Memory B cell (primary cell): ENCODE measurements at regions not wholly inside any gene's neighbourhood (a gene's known extent, or its start where the extent isn't known, plus 50 kb on each side); places are given as distances from the start of the nearest gene placed in this dataset.

Experiments used
- ATAC-seq: fragments of 150-1000 bp; cut with Tn5 transposase; 2 replicates; pipeline ENCODE4 v1.10.0; 2021; ENCODE audit warnings: low read depth, mild to moderate bottlenecking, moderate library complexity
- DNase-seq, 2 donors: peaks; one replicate each; pipeline ENCODE4 v3.0.0; 2022; ENCODE audit warnings: low spot score in 2 of 2
- H3K27ac Mint-ChIP-seq: one replicate; pipeline ENCODE4 v1.8.0; 2022; ENCODE audit warnings: mild to moderate bottlenecking, moderate library complexity, mixed read lengths
- H3K27me3 Mint-ChIP-seq: one replicate; pipeline ENCODE4 v1.8.0; 2022; ENCODE audit warnings: mixed read lengths
- H3K36me3 Mint-ChIP-seq: one replicate; pipeline ENCODE4 v1.8.0; 2022; ENCODE audit warnings: mild to moderate bottlenecking, mixed read lengths
- H3K4me1 Mint-ChIP-seq: one replicate; pipeline ENCODE4 v1.8.0; 2022; ENCODE audit warnings: mixed read lengths
- H3K4me3 Mint-ChIP-seq: one replicate; pipeline ENCODE4 v1.8.0; 2022; ENCODE audit warnings: mild to moderate bottlenecking, moderate library complexity, mixed read lengths
- H3K9me3 Mint-ChIP-seq: one replicate; pipeline ENCODE4 v1.8.0; 2022; ENCODE audit warnings: mixed read lengths

DNA sequence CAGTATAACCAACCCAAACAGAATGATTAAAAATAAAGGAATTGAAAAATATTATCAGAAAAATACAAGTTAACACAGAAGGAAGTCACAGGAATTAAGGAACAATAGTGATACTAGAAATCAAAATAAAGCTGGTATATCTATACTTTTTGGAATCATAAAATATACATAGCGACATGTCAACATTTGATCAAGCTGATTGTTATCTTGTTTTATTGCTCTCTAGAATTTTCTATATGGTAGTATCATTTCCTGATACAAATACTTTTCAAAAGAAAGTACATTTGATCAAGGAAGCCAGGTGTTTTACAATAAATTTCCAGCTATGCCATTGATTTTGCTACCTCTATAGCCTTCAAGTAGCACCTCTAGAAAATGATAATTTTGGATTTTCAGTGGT lies 489.5 kb upstream of the PKN2 start:
- DNase-seq (no peak), ATAC-seq (no peak)
- Mint-ChIP-seq H3K4me3 (no peak overlapping the region), H3K36me3 (peaks cover 4% of the 10 kb centered on the region), H3K27me3 (no peaks in the 10 kb centered on the region), H3K27ac (no peak overlapping the region), H3K9me3 (no peaks in the 10 kb centered on the region), H3K4me1 (peaks cover 29% of the 10 kb centered on the region)

DNA sequence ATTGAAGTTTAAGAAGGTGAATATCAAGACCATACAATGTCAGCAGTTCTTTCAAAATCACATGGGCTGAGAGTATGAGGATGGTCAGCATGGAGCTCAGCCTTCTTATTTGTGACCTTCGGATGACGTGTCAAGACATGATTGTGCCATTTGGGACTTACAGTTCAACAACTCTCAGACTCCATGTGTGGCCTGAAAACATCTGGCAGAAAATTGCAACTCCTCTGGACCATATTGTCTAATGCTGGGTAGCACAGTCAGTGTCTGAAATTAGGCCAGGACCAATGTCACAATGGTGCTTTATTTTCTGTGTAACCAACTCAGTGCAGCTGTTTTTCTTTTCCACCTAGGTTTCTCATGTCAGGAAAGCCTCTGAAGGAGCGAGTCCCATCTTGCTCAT lies 483.5 kb upstream of the PKN2 start:
- Mint-ChIP-seq H3K4me1 (no peaks in the 10 kb centered on the region), H3K27me3 (no peaks in the 10 kb centered on the region), H3K27ac (peak overlapping the region; percentile 10), H3K9me3 (no peaks in the 10 kb centered on the region), H3K36me3 (no peaks in the 10 kb centered on the region), H3K4me3 (no peak overlapping the region)
- ATAC-seq (no peak), DNase-seq (no peak)

DNA sequence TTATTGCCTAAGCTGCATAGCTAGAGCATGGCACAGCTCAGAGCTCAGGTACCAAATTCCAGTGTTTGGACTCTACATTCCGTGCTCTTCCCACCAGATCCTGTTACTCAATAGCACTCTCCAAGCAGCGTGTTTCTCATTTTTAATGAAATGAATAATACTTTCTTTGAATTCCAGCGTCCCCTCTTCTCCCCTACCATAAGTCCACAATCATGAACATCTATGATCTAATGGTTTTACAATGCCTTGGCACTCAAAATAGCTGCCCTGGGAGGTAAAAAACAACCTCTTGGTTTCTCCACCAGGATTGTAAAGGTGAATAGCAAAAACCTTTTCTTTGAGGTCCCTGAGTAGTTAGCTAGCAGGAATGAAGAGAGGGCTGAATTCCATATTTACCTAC lies 480.0 kb upstream of the PKN2 start:
- H3K27me3 Mint-ChIP-seq, result no peaks in the 10 kb centered on the region
- H3K9me3 Mint-ChIP-seq, result no peaks in the 10 kb centered on the region
- ATAC-seq (no peak), DNase-seq (no peak)
- H3K4me3 Mint-ChIP-seq, result no peak overlapping the region
- H3K4me1 Mint-ChIP-seq, result no peaks in the 10 kb centered on the region
- H3K27ac Mint-ChIP-seq, result no peak overlapping the region
- H3K36me3 Mint-ChIP-seq, result no peaks in the 10 kb centered on the region

DNA sequence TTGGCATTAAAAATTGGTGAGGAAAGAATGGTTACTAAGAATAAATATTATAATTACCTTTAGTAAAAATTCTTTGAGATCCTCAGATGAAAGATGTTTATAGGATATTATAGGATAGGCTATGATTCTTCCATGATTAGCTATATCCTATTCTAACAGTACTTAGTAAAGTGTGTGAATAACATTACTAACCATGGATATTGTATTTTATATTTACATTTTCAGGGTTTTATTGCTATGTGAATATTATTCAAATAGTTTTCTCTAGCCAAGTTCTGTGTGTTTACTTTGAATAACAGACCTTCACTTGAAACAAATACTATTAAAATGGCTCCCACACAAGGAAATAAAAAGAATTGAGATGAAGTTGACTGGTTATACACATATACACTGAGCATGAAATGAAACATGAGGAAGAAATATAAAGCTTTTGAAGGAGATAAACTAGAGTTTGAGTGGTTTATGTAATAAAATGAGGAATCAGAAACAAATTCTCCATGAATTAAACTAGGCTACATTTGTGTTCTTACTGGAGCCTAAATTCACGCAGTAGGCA lies 479.4 kb upstream of the PKN2 start:
- Mint-ChIP-seq H3K27me3 (no peaks in the 10 kb centered on the region), H3K4me1 (no peaks in the 10 kb centered on the region), H3K9me3 (no peaks in the 10 kb centered on the region), H3K27ac (no peak overlapping the region), H3K36me3 (no peaks in the 10 kb centered on the region), H3K4me3 (no peak overlapping the region)
- ATAC-seq (no peak), DNase-seq (no peak)

DNA sequence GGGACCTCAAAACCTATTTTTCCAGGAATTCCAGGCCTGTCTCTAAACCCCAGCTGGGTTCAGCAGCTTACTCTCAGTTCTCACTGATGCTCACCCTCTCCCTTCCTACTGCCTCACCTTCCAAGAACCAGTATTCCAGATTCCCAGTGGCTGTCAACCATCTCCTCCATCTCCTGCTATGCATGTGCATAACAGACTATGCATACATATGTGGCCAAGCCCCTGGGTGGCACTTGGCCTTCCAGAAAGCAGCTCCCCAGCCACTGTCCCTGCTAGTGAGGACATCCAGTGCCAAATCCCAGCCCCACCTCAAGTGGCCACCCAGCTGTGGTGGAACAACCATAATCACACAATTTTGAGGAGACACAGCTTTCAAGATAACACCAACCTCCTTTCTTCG lies 475.7 kb upstream of the PKN2 start:
- Mint-ChIP-seq H3K9me3 (no peaks in the 10 kb centered on the region), H3K36me3 (no peaks in the 10 kb centered on the region), H3K27ac (no peak overlapping the region), H3K27me3 (no peaks in the 10 kb centered on the region), H3K4me3 (no peak overlapping the region), H3K4me1 (peaks cover 3% of the 10 kb centered on the region)
- no peak for ATAC-seq
- DNase-seq, result no peak

DNA sequence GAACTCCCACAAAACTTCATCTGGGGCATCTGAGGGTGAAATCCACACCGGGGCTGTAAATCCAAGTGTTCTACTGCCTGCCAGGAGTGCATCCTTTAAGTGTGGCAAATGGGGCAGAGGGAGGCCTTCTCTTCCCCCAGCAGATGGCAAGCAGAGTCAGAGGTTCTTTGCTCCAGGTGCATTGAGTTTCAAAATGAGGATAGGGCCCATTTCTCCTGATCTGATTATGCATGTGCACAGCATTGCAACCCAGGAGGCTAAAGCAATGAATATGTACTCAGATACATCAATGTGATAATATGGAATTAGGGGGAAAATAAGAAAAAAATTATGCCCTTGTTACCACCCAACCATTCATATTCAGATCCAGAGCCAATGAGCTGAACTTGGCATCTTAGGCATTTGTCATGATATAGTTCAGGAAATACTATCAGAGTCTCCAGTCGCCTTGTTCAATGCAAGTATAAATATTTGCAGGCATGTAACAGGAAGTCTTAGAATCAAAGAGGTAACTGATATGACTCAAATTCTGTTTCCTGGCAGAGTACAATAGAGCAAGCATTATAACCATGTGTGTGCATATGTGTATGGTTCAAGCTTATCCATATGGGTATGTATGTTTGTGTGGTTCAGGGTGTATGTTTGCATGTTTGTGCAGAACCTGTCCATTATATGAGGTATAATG lies 473.8 kb upstream of the PKN2 start:
- Mint-ChIP-seq H3K36me3 (no peaks in the 10 kb centered on the region), H3K9me3 (no peaks in the 10 kb centered on the region), H3K27ac (no peak overlapping the region), H3K4me3 (no peak overlapping the region), H3K4me1 (peaks cover 3% of the 10 kb centered on the region), H3K27me3 (no peaks in the 10 kb centered on the region)
- DNase-seq, result no peak
- no peak for ATAC-seq

DNA sequence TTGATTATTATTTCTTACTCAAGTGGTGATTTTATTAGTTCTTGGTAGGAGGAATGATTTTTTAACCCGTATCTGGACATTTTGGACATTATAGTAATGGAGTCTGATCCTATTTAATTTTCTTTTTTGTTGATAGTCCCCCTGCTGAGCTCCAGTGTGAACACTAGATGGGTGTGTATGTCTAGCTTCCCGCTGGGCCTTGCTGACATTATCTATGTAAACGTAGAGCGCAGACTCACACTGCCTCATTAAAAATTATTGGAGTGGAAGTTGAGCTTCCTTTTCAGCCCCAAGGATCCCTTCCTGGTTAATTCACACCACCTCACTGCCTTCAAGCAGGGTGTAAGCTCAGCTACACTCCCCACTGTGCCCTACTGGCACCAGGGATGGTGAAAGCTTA lies 467.6 kb upstream of the PKN2 start:
- Mint-ChIP-seq H3K4me3 (no peak overlapping the region), H3K9me3 (no peaks in the 10 kb centered on the region), H3K27ac (no peak overlapping the region), H3K36me3 (no peaks in the 10 kb centered on the region), H3K4me1 (no peaks in the 10 kb centered on the region), H3K27me3 (no peaks in the 10 kb centered on the region)
- DNase-seq (no peak), ATAC-seq (no peak)

DNA sequence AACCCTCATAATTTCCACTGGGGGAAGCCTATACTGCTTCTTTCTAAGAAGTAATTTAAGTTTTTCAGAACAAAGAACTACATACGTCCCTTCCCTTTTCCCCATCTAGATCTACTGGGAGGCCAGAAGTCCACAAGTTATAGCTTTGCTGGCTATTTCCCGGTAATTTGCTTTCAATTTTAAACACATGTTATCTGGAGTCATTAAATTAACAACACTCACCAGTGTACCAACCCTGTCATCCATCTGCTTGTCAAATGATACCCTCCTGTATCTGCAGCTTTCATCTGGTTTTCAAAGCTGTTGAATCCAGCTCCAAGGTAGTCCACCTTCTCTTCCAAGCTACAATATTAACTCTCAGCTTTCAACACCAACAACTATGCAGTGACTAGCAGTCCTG lies 466.7 kb upstream of the PKN2 start:
- no peaks in the 10 kb centered on the region for H3K27me3 Mint-ChIP-seq
- ATAC-seq (no peak), DNase-seq (no peak)
- H3K4me1 Mint-ChIP-seq, result no peaks in the 10 kb centered on the region
- H3K9me3 Mint-ChIP-seq, result no peaks in the 10 kb centered on the region
- no peaks in the 10 kb centered on the region for H3K36me3 Mint-ChIP-seq
- no peak overlapping the region for H3K27ac Mint-ChIP-seq
- H3K4me3 Mint-ChIP-seq, result no peak overlapping the region

DNA sequence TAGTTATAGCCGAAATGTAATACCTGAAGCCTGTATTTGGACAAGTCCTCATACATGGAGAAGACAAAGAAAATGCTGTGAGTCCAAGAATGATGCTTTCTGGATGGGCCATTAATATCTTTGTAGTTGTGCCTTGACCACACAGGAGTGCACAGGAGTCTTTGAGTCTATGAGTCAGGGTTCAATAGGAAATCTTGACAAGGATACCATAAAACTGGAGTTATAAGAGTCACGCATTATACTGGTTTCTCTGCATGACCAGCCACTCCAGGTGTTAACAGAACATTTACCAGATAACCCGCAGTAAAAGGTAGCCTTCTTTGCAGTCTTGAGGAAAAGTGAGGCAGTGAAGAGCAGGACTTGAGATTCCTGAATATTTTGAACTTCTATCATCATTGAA lies 464.6 kb upstream of the PKN2 start:
- ATAC-seq (no peak), DNase-seq (no peak)
- no peaks in the 10 kb centered on the region for H3K9me3 Mint-ChIP-seq
- no peak overlapping the region for H3K4me3 Mint-ChIP-seq
- H3K27ac Mint-ChIP-seq, result no peak overlapping the region
- no peaks in the 10 kb centered on the region for H3K36me3 Mint-ChIP-seq
- H3K27me3 Mint-ChIP-seq, result no peaks in the 10 kb centered on the region
- no peaks in the 10 kb centered on the region for H3K4me1 Mint-ChIP-seq

DNA sequence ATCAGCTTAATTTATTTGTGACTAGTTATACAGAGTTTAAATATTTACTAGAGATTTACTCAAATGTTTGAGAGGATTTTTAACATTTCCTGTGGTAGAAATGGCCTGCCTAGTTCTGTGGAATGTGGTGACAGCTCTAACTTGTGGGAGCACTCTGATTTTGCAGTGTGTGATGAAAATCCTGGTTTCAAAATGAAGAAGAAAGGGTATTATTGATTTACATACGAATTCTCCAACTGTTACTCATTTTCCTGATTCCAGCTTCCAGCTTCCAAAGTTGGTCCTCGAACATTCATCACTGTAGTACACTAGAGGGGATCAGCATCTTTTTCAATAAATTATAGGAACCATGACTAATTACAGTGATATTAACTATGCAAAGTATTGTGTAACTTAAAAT lies 462.7 kb upstream of the PKN2 start:
- no peaks in the 10 kb centered on the region for H3K36me3 Mint-ChIP-seq
- no peak overlapping the region for H3K4me3 Mint-ChIP-seq
- H3K27me3 Mint-ChIP-seq, result no peaks in the 10 kb centered on the region
- H3K9me3 Mint-ChIP-seq, result no peaks in the 10 kb centered on the region
- ATAC-seq, result no peak
- H3K27ac Mint-ChIP-seq, result no peak overlapping the region
- DNase-seq, result no peak
- no peaks in the 10 kb centered on the region for H3K4me1 Mint-ChIP-seq

DNA sequence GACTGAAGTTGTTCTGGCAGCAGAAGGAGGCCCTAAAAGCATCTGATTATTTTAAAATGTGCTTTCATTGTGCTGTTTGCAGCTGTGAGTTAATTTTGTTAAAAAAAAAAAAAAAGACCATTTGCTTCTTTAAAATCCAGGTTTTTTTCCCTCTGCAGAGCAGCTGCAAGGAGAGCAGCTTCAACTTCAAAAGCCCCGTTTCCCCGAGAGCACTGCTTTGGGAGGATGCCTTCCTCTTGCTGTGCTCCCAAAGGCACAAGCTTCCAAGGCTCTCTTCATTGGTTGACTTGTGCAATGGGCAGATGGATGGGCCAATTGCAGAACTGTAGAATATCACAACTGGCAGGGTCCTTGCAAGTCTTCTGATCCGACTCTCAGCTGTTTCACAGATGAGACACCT lies 459.2 kb upstream of the PKN2 start:
- no peak for ATAC-seq
- Mint-ChIP-seq H3K27me3 (no peaks in the 10 kb centered on the region), H3K4me1 (no peaks in the 10 kb centered on the region), H3K9me3 (no peaks in the 10 kb centered on the region), H3K4me3 (no peak overlapping the region), H3K27ac (no peak overlapping the region), H3K36me3 (no peaks in the 10 kb centered on the region)
- no peak for DNase-seq

DNA sequence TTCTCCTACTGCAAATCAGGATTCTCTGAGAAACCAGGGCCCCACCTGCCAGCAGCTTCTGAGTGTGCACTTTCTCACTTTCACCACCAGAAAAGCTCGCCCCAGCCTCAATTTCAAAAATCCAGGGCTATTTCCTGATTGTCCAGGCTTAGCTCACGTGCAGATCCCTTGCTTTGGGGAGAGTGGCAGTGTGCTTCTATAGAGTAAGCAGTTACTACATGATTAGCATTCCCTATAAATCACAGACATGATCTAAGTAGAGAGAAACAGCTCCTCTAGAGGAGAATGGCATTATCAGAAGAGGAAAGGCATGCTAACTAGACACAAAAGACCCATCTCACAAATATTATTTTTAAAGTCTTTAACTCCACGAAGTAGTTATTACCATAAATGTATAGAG lies 456.0 kb upstream of the PKN2 start:
- Mint-ChIP-seq H3K9me3 (no peaks in the 10 kb centered on the region), H3K4me1 (no peaks in the 10 kb centered on the region), H3K27ac (no peak overlapping the region), H3K36me3 (no peaks in the 10 kb centered on the region), H3K4me3 (no peak overlapping the region), H3K27me3 (no peaks in the 10 kb centered on the region)
- no peak for ATAC-seq
- DNase-seq, result no peak

DNA sequence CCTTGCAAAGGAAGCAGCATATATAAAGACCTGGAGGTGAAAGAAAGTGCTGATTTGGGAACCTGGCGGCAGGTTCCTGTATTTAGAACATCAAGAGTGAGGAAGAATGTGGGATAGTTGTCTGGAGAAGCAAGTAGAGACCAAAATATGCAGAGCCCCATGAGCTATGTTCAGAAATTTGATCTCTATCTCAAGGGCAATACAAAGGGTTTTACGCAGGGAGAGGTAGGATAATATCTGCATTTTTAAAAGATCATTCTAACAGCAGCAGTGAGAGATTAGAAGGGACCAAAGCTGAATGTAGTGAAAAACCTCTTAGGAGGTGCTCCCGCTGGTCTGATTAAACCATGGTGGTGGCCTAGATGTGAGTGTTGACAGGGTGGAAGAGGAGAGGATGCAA lies 453.9 kb upstream of the PKN2 start:
- Mint-ChIP-seq H3K9me3 (no peaks in the 10 kb centered on the region), H3K27ac (no peak overlapping the region), H3K4me3 (no peak overlapping the region), H3K27me3 (no peaks in the 10 kb centered on the region), H3K36me3 (no peaks in the 10 kb centered on the region), H3K4me1 (no peaks in the 10 kb centered on the region)
- ATAC-seq (no peak), DNase-seq (no peak)

DNA sequence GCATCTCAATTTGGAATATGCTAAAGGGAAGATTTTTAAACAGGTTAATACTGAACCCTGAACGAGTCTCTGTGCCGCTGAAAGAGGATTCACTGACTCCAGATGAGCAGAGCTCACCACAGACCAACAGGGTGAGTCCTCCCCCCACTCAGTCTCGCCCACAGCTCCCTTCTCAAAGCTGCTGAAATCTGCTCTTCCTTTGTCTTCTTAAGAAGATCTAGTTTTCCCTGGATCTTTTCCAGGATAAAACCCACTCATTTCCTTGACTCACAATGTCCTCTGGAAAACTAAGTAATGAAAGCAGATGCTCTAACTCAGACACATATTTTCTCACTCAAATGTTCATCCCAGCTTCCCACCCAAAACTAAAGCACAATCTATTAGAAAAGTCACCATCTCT lies 447.0 kb upstream of the PKN2 start:
- ATAC-seq (no peak), DNase-seq (no peak)
- Mint-ChIP-seq H3K27ac (no peak overlapping the region), H3K4me1 (peaks cover 3% of the 10 kb centered on the region), H3K36me3 (no peaks in the 10 kb centered on the region), H3K9me3 (peaks cover 4% of the 10 kb centered on the region), H3K4me3 (no peak overlapping the region), H3K27me3 (no peaks in the 10 kb centered on the region)

DNA sequence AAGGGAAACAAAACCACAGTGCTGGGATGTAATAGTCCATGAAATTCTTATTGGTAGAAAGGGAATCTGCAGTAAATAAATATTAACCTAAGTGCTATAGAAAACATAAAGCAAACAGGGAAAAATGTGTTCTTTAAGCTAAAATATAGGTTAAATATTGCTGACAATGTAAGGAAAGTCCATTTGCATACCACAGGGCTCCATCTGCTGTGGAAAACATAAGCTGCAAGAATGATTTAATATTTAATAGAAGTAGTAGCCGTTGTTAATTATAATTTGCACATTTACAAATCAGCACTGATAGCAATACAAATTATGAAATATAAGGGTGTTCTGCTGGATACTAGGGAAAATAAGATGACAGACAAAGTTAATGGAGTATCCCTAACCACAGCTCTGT lies 444.9 kb upstream of the PKN2 start:
- H3K27me3 Mint-ChIP-seq, result no peaks in the 10 kb centered on the region
- peaks cover 3% of the 10 kb centered on the region for H3K4me1 Mint-ChIP-seq
- H3K9me3 Mint-ChIP-seq, result peaks cover 4% of the 10 kb centered on the region
- no peak for ATAC-seq
- no peaks in the 10 kb centered on the region for H3K36me3 Mint-ChIP-seq
- DNase-seq, result no peak
- H3K27ac Mint-ChIP-seq, result no peak overlapping the region
- H3K4me3 Mint-ChIP-seq, result no peak overlapping the region
